CD14-positive monocyte (primary cell): ENCODE measurements at regions not wholly inside any gene's neighbourhood (a gene's known extent, or its start where the extent isn't known, plus 50 kb on each side); places are given as distances from the start of the nearest gene placed in this dataset.

Experiments
- DNase-seq, 3 donors: peaks; one replicate each; pipeline ENCODE4 v3.0.0-alpha.2; 2011 to 2022
- H2AFZ ChIP-seq: 2 replicates; pipeline ENCODE4 v1.6.0; 2012; ENCODE audit warnings: mild to moderate bottlenecking, low read depth, low read length, inconsistent platforms; ENCODE audit not compliant: insufficient read depth, poor library complexity, severe bottlenecking
- H3K27ac ChIP-seq, 2 donors: 1 replicate in 1 of 2; 2 replicates in 1 of 2; pipeline ENCODE4 v1.5.1; 2012 to 2013; ENCODE audit warnings: low read length in 2 of 2, control low read depth in 1 of 2, inconsistent platforms in 1 of 2, low read depth in 1 of 2, mild to moderate bottlenecking in 1 of 2
- H3K27me3 ChIP-seq, 2 donors: one replicate each; pipeline versions ENCODE4 v1.6.0 to v1.6.1; 2011 to 2013; ENCODE audit warnings: low read length in 2 of 2; ENCODE audit not compliant: control insufficient read depth in 2 of 2, insufficient read depth in 2 of 2
- H3K36me3 ChIP-seq, 2 donors: replicated peaks in 1 of 2; 1 replicate in 1 of 2; 2 replicates in 1 of 2; pipeline versions ENCODE4 v1.5.1 to v1.6.1; 2012 to 2013; ENCODE audit warnings: low read length in 2 of 2, control low read depth in 1 of 2, inconsistent platforms in 1 of 2, mild to moderate bottlenecking in 1 of 2; ENCODE audit not compliant: insufficient read depth in 2 of 2, control insufficient read depth in 1 of 2
- H3K4me1 ChIP-seq, 2 donors: 1 replicate in 1 of 2; 2 replicates in 1 of 2; pipeline versions ENCODE4 v1.5.1 to v1.6.1; 2012 to 2013; ENCODE audit warnings: low read length in 2 of 2, control low read depth in 1 of 2, inconsistent platforms in 1 of 2, mild to moderate bottlenecking in 1 of 2, moderate library complexity in 1 of 2; ENCODE audit not compliant: insufficient read depth in 2 of 2, control insufficient read depth in 1 of 2
- H3K4me2 ChIP-seq: replicated peaks from 2 replicates; pipeline ENCODE3; 2012; ENCODE audit warnings: low read length, moderate library complexity, mild to moderate bottlenecking; ENCODE audit not compliant: poor library complexity, severe bottlenecking; ENCODE audit errors: extremely low read depth
- H3K4me3 ChIP-seq, 3 experiments: fragments of 200-600 bp in 1 of 3; sonication (generic) in 1 of 3; replicated peaks in 1 of 3; 1 replicate in 2 of 3; 2 replicates in 1 of 3; pipeline ENCODE4 v1.5.1; 2011 to 2013; ENCODE audit warnings: low read length in 3 of 3, mild to moderate bottlenecking in 3 of 3, control low read depth in 2 of 3, low read depth in 2 of 3, inconsistent platforms in 1 of 3, moderate library complexity in 1 of 3
- H3K79me2 ChIP-seq: 2 replicates; pipeline ENCODE4 v1.6.0; 2012; ENCODE audit warnings: mild to moderate bottlenecking, control low read depth, inconsistent platforms, low read length, moderate library complexity; ENCODE audit not compliant: insufficient read depth
- H3K9ac ChIP-seq: 2 replicates; pipeline ENCODE4 v1.6.0; 2017; ENCODE audit warnings: low read length, mild to moderate bottlenecking; ENCODE audit not compliant: insufficient read depth, poor library complexity, severe bottlenecking
- H3K9me3 ChIP-seq, 2 donors: replicated peaks in 1 of 2; 1 replicate in 1 of 2; 2 replicates in 1 of 2; pipeline versions ENCODE4 v1.5.1 to v1.6.1; 2012 to 2013; ENCODE audit warnings: low read length in 2 of 2, control low read depth in 1 of 2; ENCODE audit not compliant: control insufficient read depth in 1 of 2, insufficient read depth in 1 of 2
- H4K20me1 ChIP-seq: 2 replicates; pipeline ENCODE4 v1.6.0; 2012; ENCODE audit warnings: mild to moderate bottlenecking, low read length, control low read depth, moderate library complexity; ENCODE audit not compliant: insufficient read depth
- H3K27ac Mint-ChIP-seq, 7 donors: one replicate each; pipeline ENCODE4 v1.8.0; 2020; ENCODE audit warnings: mild to moderate bottlenecking in 7 of 7, mixed read lengths in 7 of 7, moderate library complexity in 6 of 7, inconsistent platforms in 2 of 7
- H3K27me3 Mint-ChIP-seq, 3 donors: one replicate each; pipeline ENCODE4 v1.8.0; 2021 to 2022; ENCODE audit warnings: low read depth in 3 of 3, mild to moderate bottlenecking in 3 of 3, mixed read lengths in 3 of 3, moderate library complexity in 3 of 3, inconsistent platforms in 1 of 3
- H3K36me3 Mint-ChIP-seq, 2 donors: one replicate each; pipeline ENCODE4 v1.8.0; 2020; ENCODE audit warnings: mixed read lengths in 2 of 2, inconsistent platforms in 1 of 2, mild to moderate bottlenecking in 1 of 2
- H3K4me1 Mint-ChIP-seq: one replicate; pipeline ENCODE4 v1.8.0; 2020; ENCODE audit warnings: mild to moderate bottlenecking, mixed read lengths
- H3K4me3 Mint-ChIP-seq, 2 donors: one replicate each; pipeline ENCODE4 v1.8.0; 2020; ENCODE audit warnings: mild to moderate bottlenecking in 2 of 2, mixed read lengths in 2 of 2, moderate library complexity in 1 of 2
- H3K9me3 Mint-ChIP-seq, 7 donors: one replicate each; pipeline ENCODE4 v1.8.0; 2020 to 2022; ENCODE audit warnings: mixed read lengths in 7 of 7, mild to moderate bottlenecking in 6 of 7, moderate library complexity in 6 of 7, inconsistent platforms in 2 of 7
- WGBS: methylation state at CpG from one replicate; pipeline ENCODE4 v1.1.5; 2013; ENCODE audit warnings: missing lambda C conversion rate; ENCODE audit not compliant: insufficient coverage; 5-methylcytosine and 5-hydroxymethylcytosine counted together
- intact Hi-C, 2 donors: fragments of 100-400 bp; cut with micrococcal nuclease; formaldehyde crosslinking; loops; one replicate each; pipeline versions ENCODE4 v1.15.0 to v1.15.1; 2023
- TF ChIP-seq, protein P1 (sequence below): fragments of 200-600 bp; IDR thresholded peaks from one replicate; pipeline ENCODE4 v1.8.0; 2022; ENCODE audit warnings: antibody characterized with exemption, mild to moderate bottlenecking

DNA sequence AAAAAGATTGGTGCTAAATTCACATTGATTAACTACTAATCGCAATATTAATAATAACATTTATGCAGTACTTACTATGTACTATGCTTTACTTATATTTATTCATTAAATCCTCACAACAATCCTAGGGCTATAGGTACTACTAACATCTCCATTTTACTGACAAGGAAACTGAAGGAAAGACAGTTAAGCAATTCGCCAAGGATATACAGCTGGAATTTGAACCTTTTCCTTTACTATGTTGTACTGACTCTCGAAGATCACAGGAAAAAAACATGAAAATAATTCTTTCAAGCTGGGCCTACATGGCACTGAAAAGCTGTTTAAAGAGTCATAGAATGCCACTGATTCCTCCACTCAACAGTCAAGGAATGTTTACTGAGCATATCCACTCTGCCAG, 185.4 kb downstream of the IPMK start:
- Mint-ChIP-seq H3K9me3 (no peaks in the 10 kb centered on the region), H3K4me3 (no peak overlapping the region), H3K4me1 (no peaks in the 10 kb centered on the region), H3K27me3 (peaks cover 0 to 3% (median 2%) of the 10 kb centered on the region in 3 donors), H3K36me3 (no peaks in the 10 kb centered on the region), H3K27ac (no peak overlapping the region)
- intact Hi-C loops, result no loop called here
- 94% methylated on average over 2 of the region's 3 CpGs for WGBS
- Histone ChIP-seq H4K20me1 (no peaks in the 10 kb centered on the region), H3K27me3 (no peaks in the 10 kb centered on the region), H3K9ac (no peak overlapping the region), H3K27ac (no peak overlapping the region), H3K4me3 (no peak overlapping the region), H3K79me2 (no peaks in the 10 kb centered on the region), H3K4me1 (no peaks in the 10 kb centered on the region), H3K9me3 (no peaks in the 10 kb centered on the region), H3K4me2 (no peak overlapping the region), H2AFZ (no peak overlapping the region), H3K36me3 (no peaks in the 10 kb centered on the region)
- no peak for DNase-seq
- TF ChIP-seq, protein P1, sequence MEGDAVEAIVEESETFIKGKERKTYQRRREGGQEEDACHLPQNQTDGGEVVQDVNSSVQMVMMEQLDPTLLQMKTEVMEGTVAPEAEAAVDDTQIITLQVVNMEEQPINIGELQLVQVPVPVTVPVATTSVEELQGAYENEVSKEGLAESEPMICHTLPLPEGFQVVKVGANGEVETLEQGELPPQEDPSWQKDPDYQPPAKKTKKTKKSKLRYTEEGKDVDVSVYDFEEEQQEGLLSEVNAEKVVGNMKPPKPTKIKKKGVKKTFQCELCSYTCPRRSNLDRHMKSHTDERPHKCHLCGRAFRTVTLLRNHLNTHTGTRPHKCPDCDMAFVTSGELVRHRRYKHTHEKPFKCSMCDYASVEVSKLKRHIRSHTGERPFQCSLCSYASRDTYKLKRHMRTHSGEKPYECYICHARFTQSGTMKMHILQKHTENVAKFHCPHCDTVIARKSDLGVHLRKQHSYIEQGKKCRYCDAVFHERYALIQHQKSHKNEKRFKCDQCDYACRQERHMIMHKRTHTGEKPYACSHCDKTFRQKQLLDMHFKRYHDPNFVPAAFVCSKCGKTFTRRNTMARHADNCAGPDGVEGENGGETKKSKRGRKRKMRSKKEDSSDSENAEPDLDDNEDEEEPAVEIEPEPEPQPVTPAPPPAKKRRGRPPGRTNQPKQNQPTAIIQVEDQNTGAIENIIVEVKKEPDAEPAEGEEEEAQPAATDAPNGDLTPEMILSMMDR, result no peak

DNA sequence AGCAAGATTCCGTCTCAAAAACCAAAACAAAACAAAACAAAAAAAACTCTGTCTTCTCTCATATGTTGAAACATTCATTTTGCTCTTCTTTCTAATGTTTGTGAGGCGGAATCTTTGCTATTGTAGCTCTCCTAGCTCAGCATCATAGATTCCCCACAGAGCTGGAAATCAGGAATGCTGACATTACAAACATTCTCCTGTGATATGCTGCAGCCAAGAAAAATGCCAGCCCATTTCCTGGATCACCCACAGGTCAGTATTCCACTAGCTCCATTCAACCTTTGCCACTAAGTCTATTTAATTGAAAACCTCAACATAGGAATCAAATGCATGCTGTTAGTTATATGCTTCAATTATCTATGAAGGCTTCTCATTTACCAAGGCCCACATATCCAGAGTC, 186.3 kb downstream of the IPMK start:
- WGBS, result 75% methylated on average over 2 of the region's 2 CpGs
- Histone ChIP-seq H3K9me3 (no peaks in the 10 kb centered on the region), H3K4me1 (no peaks in the 10 kb centered on the region), H3K27ac (no peak overlapping the region), H3K27me3 (no peaks in the 10 kb centered on the region), H2AFZ (no peak overlapping the region), H3K4me2 (no peak overlapping the region), H3K36me3 (no peaks in the 10 kb centered on the region), H3K79me2 (no peaks in the 10 kb centered on the region), H3K9ac (no peak overlapping the region), H4K20me1 (no peaks in the 10 kb centered on the region), H3K4me3 (no peak overlapping the region)
- TF ChIP-seq, protein P1, result no peak
- no peak for DNase-seq
- Mint-ChIP-seq H3K36me3 (no peaks in the 10 kb centered on the region), H3K27me3 (peaks cover 0 to 3% (median 2%) of the 10 kb centered on the region in 3 donors), H3K27ac (no peak overlapping the region), H3K4me1 (no peaks in the 10 kb centered on the region), H3K4me3 (no peak overlapping the region), H3K9me3 (no peaks in the 10 kb centered on the region)
- intact Hi-C loops, result no loop called here
